A549 (cell line): ENCODE measurements at regions not wholly inside any gene's neighbourhood (a gene's known extent, or its start where the extent isn't known, plus 50 kb on each side); places are given as distances from the start of the nearest gene placed in this dataset.

Experiments
- ATAC-seq, 2 experiments: fragments of 200-7000 bp in 1 of 2; fragments of >200 bp in 1 of 2; cut with Nextera tagmentation in 1 of 2; cut with Tn5 transposase in 1 of 2; 3 replicates each; pipeline versions ENCODE4 v1.8.0 to v1.9.1; 2018 to 2020; ENCODE audit warnings: mild to moderate bottlenecking in 1 of 2, moderate library complexity in 1 of 2
- CTCF ChIA-PET: fragments of 300-600 bp; sonication (Branson Sonifier 250); formaldehyde crosslinking; extraction: SDS; loops from one replicate; lab custom pipeline; 2021; ENCODE audit warnings: antibody characterized with exemption, inconsistent platforms; lab: Yijun Ruan, JAX
- POLR2A ChIA-PET: fragments of 350-600 bp; formaldehyde crosslinking; extraction: SDS; loops from one replicate; lab custom pipeline; 2021; ENCODE audit warnings: antibody characterized with exemption, inconsistent platforms; lab: Yijun Ruan, JAX
- DNase-seq, 2 experiments: peaks; one replicate each; pipeline versions ENCODE4 v3.0.0 to v3.0.0-alpha.2; 2011 to 2016; ENCODE audit warnings: low read depth in 1 of 2, low spot score in 1 of 2
- FAIRE-seq: peaks from 2 replicates; lab custom pipeline; 2011; peaks lifted over from hg19 to GRCh38; lab: Jason Lieb, UNC
- H3K27ac ChIP-seq, 2 experiments: fragments of >200 bp; sonication (Bioruptor Twin); formaldehyde crosslinking; 3 replicates each; pipeline ENCODE4 v1.5.1; 2016 to 2017
- H3K4me1 ChIP-seq: fragments of >200 bp; sonication (Bioruptor Twin); formaldehyde crosslinking; 3 replicates; pipeline ENCODE4 v1.6.1; 2016
- H3K4me2 ChIP-seq: fragments of >200 bp; sonication (Bioruptor Twin); formaldehyde crosslinking; 3 replicates; pipeline ENCODE4 v1.6.1; 2016
- H3K4me3 ChIP-seq: fragments of >200 bp; sonication (Bioruptor Twin); formaldehyde crosslinking; 3 replicates; pipeline ENCODE4 v1.5.1; 2016
- H3K9me3 ChIP-seq: fragments of >200 bp; sonication (Bioruptor Twin); formaldehyde crosslinking; 3 replicates; pipeline ENCODE4 v1.6.1; 2016
- CHD2 ChIP-seq: fragments of 150-350 bp; IDR thresholded peaks from 2 replicates; pipeline ENCODE4 v1.6.1; 2014; ENCODE audit warnings: low read length; ENCODE audit not compliant: partially characterized antibody
- CHD4 ChIP-seq: fragments of 200-600 bp; sonication (generic); IDR thresholded peaks from 2 replicates; pipeline ENCODE4 v1.6.1; 2016; ENCODE audit warnings: antibody characterized with exemption, mild to moderate bottlenecking, borderline replicate concordance
- EHF ChIP-seq: fragments of 250-450 bp; sonication (Bioruptor Pico); IDR thresholded peaks from 2 replicates; pipeline ENCODE4 v1.5.0; 2020; ENCODE audit warnings: mild to moderate bottlenecking
- EHMT2 ChIP-seq: fragments of 200-600 bp; sonication (generic); IDR thresholded peaks from 2 replicates; pipeline ENCODE4 v1.6.1; 2016; ENCODE audit warnings: antibody characterized with exemption, low read depth, mild to moderate bottlenecking, moderate library complexity
- ESRRA ChIP-seq: fragments of 150-350 bp; IDR thresholded peaks from 2 replicates; pipeline ENCODE4 v1.6.1; 2014; ENCODE audit warnings: mild to moderate bottlenecking, low read length, borderline replicate concordance
- FOSL2 ChIP-seq, 2 experiments: fragments of 450-650 bp in 1 of 2; fragments of >200 bp in 1 of 2; sonication (Bioruptor Twin) in 1 of 2; formaldehyde crosslinking; IDR thresholded peaks; 2 replicates each; pipeline versions ENCODE4 v1.5.0 to v1.6.1; 2016 to 2020; ENCODE audit warnings: mild to moderate bottlenecking in 1 of 2, moderate library complexity in 1 of 2
- HOXA7 ChIP-seq: fragments of 250-450 bp; sonication (Bioruptor Pico); IDR thresholded peaks from 2 replicates; pipeline ENCODE4 v1.5.0; 2020; ENCODE audit warnings: mild to moderate bottlenecking, moderate library complexity
- HOXB13 ChIP-seq: fragments of 250-450 bp; sonication (Bioruptor Pico); IDR thresholded peaks from 2 replicates; pipeline ENCODE4 v1.5.0; 2020; ENCODE audit warnings: low read depth, mild to moderate bottlenecking, moderate library complexity
- JUN ChIP-seq, 2 experiments: fragments of >200 bp; sonication (Bioruptor Twin); formaldehyde crosslinking; IDR thresholded peaks; 2 replicates in 1 of 2; 3 replicates in 1 of 2; pipeline ENCODE4 v1.6.1; 2016 to 2017
- JUNB ChIP-seq: fragments of >200 bp; sonication (Bioruptor Twin); formaldehyde crosslinking; IDR thresholded peaks from 2 replicates; pipeline ENCODE4 v1.6.1; 2016
- KDM1A ChIP-seq: fragments of 200-600 bp; sonication (generic); IDR thresholded peaks from 2 replicates; pipeline ENCODE4 v1.6.1; 2016; ENCODE audit warnings: low read depth, mild to moderate bottlenecking
- KDM5A ChIP-seq: fragments of 200-600 bp; sonication (generic); IDR thresholded peaks from 2 replicates; pipeline ENCODE4 v1.6.1; 2016; ENCODE audit warnings: antibody characterized with exemption, mild to moderate bottlenecking
- MAFK ChIP-seq: fragments of 450-650 bp; IDR thresholded peaks from 2 replicates; pipeline ENCODE4 v1.6.1; 2014; ENCODE audit not compliant: partially characterized antibody
- MAZ ChIP-seq: fragments of 150-350 bp; IDR thresholded peaks from 2 replicates; pipeline ENCODE4 v1.6.1; 2014; ENCODE audit warnings: antibody characterized with exemption, low read depth, low read length, borderline replicate concordance
- NFE2L2 ChIP-seq: fragments of 150-350 bp; conservative IDR thresholded peaks from 2 replicates; pipeline ENCODE4 v1.6.1; 2014; ENCODE audit warnings: low read length
- NPAS2 ChIP-seq: fragments of 250-450 bp; sonication (Bioruptor Pico); IDR thresholded peaks from 2 replicates; pipeline ENCODE4 v1.8.0; 2022; ENCODE audit warnings: mild to moderate bottlenecking, moderate library complexity, borderline replicate concordance
- POLR2A ChIP-seq: IDR thresholded peaks from 2 replicates; pipeline ENCODE4 v1.6.1; 2012; ENCODE audit warnings: mild to moderate bottlenecking, low read length
- RARB ChIP-seq: fragments of 250-450 bp; sonication (Bioruptor Pico); IDR thresholded peaks from 2 replicates; pipeline ENCODE4 v1.8.0; 2021; ENCODE audit warnings: mild to moderate bottlenecking, moderate library complexity
- RCOR1 ChIP-seq: fragments of 150-350 bp; IDR thresholded peaks from 2 replicates; pipeline ENCODE4 v1.6.1; 2014; ENCODE audit warnings: antibody characterized with exemption, low read length, low read depth
- RFX5 ChIP-seq: fragments of 450-650 bp; IDR thresholded peaks from 2 replicates; pipeline ENCODE4 v1.7.1; 2014; ENCODE audit warnings: antibody characterized with exemption, mild to moderate bottlenecking, moderate library complexity
- SMC3 ChIP-seq: fragments of >200 bp; sonication (Bioruptor Twin); formaldehyde crosslinking; IDR thresholded peaks from 3 replicates; pipeline ENCODE4 v1.6.1; 2018; ENCODE audit warnings: inconsistent platforms
- WGBS: methylation state at CpG from one replicate; pipeline ENCODE4 v1.1.6; 2017; ENCODE audit errors: missing lambda C conversion rate; 5-methylcytosine and 5-hydroxymethylcytosine counted together
- TF ChIP-seq, protein P1 (sequence below): fragments of 450-650 bp; IDR thresholded peaks from 2 replicates; pipeline ENCODE4 v1.6.1; 2014; ENCODE audit warnings: antibody characterized with exemption
- TF ChIP-seq, protein P2 (sequence below): fragments of >200 bp; sonication (Bioruptor Twin); formaldehyde crosslinking; IDR thresholded peaks from 3 replicates; pipeline ENCODE4 v1.5.1; 2016
- TF ChIP-seq, protein P3 (sequence below): IDR thresholded peaks from 2 replicates; pipeline ENCODE4 v1.6.1; 2012
- TF ChIP-seq, protein P4 (sequence below): fragments of 250-450 bp; sonication (Bioruptor Pico); IDR thresholded peaks from 2 replicates; pipeline ENCODE4 v1.5.0; 2020; ENCODE audit warnings: low read depth, mild to moderate bottlenecking, moderate library complexity
- TF ChIP-seq, protein P5 (sequence below): IDR thresholded peaks from 2 replicates; pipeline ENCODE4 v1.6.1; 2012
- TF ChIP-seq, protein P6 (sequence below): fragments of 200-600 bp; sonication (generic); IDR thresholded peaks from 2 replicates; pipeline ENCODE4 v1.6.1; 2016; ENCODE audit warnings: antibody characterized with exemption, mild to moderate bottlenecking, moderate library complexity

DNA sequence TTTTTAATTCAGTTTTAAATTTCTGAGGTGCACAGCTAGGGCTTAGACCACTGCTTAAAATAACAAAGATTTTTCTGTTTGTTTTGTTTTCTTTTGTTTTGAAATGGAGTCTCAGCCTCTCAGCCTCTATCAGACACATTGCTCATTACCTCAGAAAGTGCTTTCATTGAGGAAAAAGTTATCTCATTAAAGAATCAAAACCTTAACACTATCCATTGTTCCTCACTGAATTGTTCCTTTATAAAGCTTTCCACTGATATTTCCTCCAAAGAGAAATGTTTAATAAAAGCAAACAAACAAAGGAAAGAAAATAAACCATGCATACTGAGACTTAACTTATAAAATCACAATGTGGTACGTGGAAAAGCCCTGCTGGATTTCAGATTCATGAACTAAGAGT, 63.8 kb downstream of the SIPA1L2 start:
- Histone ChIP-seq H3K27ac (no peak overlapping the region), H3K4me2 (no peak overlapping the region), H3K4me3 (no peak overlapping the region), H3K4me1 (peaks cover 15% of the 10 kb centered on the region; the same call in 2 of the 3 replicates), H3K9me3 (no peaks in the 10 kb centered on the region)
- DNase-seq, result no peak
- CTCF ChIA-PET, result no interaction called here
- no peak for ATAC-seq
- POLR2A ChIA-PET, result no interaction called here
- TF ChIP-seq CHD4, result no peak
- no peak for TF ChIP-seq JUN (IDR thresholded peaks at IDR 0.05)
- no peak for TF ChIP-seq HOXA7
- no peak for TF ChIP-seq KDM1A
- TF ChIP-seq NPAS2 (CRISPR knock-in tag), result no peak
- TF ChIP-seq, protein P1, sequence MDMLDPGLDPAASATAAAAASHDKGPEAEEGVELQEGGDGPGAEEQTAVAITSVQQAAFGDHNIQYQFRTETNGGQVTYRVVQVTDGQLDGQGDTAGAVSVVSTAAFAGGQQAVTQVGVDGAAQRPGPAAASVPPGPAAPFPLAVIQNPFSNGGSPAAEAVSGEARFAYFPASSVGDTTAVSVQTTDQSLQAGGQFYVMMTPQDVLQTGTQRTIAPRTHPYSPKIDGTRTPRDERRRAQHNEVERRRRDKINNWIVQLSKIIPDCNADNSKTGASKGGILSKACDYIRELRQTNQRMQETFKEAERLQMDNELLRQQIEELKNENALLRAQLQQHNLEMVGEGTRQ, result no peak
- no peak for TF ChIP-seq RCOR1
- TF ChIP-seq SMC3, result no peak
- no peak for TF ChIP-seq ESRRA
- no peak for TF ChIP-seq KDM5A
- no peak for TF ChIP-seq RFX5
- no peak for TF ChIP-seq MAFK
- no peak for TF ChIP-seq EHMT2
- TF ChIP-seq, protein P2, sequence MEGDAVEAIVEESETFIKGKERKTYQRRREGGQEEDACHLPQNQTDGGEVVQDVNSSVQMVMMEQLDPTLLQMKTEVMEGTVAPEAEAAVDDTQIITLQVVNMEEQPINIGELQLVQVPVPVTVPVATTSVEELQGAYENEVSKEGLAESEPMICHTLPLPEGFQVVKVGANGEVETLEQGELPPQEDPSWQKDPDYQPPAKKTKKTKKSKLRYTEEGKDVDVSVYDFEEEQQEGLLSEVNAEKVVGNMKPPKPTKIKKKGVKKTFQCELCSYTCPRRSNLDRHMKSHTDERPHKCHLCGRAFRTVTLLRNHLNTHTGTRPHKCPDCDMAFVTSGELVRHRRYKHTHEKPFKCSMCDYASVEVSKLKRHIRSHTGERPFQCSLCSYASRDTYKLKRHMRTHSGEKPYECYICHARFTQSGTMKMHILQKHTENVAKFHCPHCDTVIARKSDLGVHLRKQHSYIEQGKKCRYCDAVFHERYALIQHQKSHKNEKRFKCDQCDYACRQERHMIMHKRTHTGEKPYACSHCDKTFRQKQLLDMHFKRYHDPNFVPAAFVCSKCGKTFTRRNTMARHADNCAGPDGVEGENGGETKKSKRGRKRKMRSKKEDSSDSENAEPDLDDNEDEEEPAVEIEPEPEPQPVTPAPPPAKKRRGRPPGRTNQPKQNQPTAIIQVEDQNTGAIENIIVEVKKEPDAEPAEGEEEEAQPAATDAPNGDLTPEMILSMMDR, result no peak
- TF ChIP-seq, protein P3, sequence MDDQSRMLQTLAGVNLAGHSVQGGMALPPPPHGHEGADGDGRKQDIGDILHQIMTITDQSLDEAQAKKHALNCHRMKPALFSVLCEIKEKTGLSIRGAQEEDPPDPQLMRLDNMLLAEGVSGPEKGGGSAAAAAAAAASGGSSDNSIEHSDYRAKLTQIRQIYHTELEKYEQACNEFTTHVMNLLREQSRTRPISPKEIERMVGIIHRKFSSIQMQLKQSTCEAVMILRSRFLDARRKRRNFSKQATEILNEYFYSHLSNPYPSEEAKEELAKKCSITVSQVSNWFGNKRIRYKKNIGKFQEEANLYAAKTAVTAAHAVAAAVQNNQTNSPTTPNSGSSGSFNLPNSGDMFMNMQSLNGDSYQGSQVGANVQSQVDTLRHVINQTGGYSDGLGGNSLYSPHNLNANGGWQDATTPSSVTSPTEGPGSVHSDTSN, result no peak
- 86% methylated on average over 1 of the region's 1 CpG for WGBS
- FAIRE-seq, result no peak

DNA sequence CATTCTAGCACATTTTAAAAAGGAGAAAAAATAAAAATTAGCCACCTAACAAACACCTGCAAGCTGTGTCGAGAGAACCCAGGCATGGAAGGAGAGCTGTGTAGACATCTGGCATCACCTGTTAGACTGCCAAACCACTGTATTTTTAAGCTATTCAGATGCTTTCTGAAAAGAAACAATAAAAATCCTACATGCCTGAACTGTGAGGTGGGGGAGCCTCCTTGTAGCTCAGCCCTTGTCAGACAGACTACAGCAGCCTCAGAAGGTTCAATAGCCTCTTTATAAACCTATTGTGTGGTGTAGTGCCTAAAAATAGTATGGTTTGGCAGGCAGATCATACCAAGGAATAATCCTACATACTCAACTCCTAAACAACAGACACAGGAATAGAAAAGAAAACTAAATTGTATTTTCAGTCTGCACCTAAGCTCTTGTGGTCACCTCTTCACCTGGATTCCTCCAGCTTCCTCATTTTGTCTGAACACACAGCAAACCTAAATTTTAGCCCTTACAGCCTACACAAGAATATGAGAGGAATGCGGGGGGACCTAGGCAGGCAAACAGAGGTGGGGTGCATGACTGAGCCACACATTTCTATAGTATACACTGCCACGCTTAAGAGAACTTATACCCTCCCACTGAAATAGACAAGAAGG, 67.0 kb downstream of the SIPA1L2 start:
- no peak for FAIRE-seq
- H3K4me2 ChIP-seq, result no peak overlapping the region

More for the DNA sequence above, 67.0 kb downstream of the SIPA1L2 start:
- ATAC-seq (no peak), DNase-seq (no peak)
- TF ChIP-seq, protein P4, sequence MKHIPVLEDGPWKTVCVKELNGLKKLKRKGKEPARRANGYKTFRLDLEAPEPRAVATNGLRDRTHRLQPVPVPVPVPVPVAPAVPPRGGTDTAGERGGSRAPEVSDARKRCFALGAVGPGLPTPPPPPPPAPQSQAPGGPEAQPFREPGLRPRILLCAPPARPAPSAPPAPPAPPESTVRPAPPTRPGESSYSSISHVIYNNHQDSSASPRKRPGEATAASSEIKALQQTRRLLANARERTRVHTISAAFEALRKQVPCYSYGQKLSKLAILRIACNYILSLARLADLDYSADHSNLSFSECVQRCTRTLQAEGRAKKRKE (CRISPR knock-in tag), result no peak
- TF ChIP-seq, protein P1, result no peak
- TF ChIP-seq FOSL2 (IDR thresholded peaks at IDR 0.05) (no peak), FOSL2 (CRISPR knock-in tag; IDR thresholded peaks at IDR 0.05) (no peak), RARB (no peak), POLR2A (no peak), CHD2 (no peak), NFE2L2 (no peak), EHF (CRISPR knock-in tag) (no peak), HOXB13 (CRISPR knock-in tag) (no peak), MAZ (no peak), JUN (IDR thresholded peaks at IDR 0.05) (no peak), JUNB (no peak)
- TF ChIP-seq, protein P5, sequence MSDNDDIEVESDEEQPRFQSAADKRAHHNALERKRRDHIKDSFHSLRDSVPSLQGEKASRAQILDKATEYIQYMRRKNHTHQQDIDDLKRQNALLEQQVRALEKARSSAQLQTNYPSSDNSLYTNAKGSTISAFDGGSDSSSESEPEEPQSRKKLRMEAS, result no peak
- TF ChIP-seq, protein P6, sequence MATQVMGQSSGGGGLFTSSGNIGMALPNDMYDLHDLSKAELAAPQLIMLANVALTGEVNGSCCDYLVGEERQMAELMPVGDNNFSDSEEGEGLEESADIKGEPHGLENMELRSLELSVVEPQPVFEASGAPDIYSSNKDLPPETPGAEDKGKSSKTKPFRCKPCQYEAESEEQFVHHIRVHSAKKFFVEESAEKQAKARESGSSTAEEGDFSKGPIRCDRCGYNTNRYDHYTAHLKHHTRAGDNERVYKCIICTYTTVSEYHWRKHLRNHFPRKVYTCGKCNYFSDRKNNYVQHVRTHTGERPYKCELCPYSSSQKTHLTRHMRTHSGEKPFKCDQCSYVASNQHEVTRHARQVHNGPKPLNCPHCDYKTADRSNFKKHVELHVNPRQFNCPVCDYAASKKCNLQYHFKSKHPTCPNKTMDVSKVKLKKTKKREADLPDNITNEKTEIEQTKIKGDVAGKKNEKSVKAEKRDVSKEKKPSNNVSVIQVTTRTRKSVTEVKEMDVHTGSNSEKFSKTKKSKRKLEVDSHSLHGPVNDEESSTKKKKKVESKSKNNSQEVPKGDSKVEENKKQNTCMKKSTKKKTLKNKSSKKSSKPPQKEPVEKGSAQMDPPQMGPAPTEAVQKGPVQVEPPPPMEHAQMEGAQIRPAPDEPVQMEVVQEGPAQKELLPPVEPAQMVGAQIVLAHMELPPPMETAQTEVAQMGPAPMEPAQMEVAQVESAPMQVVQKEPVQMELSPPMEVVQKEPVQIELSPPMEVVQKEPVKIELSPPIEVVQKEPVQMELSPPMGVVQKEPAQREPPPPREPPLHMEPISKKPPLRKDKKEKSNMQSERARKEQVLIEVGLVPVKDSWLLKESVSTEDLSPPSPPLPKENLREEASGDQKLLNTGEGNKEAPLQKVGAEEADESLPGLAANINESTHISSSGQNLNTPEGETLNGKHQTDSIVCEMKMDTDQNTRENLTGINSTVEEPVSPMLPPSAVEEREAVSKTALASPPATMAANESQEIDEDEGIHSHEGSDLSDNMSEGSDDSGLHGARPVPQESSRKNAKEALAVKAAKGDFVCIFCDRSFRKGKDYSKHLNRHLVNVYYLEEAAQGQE, result no peak
- WGBS, result 90% methylated on average over 3 of the region's 3 CpGs
- no peaks in the 10 kb centered on the region for H3K9me3 ChIP-seq
- peaks cover 11% of the 10 kb centered on the region; the same call in 2 of the 3 replicates for H3K4me1 ChIP-seq
- H3K27ac ChIP-seq, result no peak overlapping the region
- ChIA-PET POLR2A (no interaction called here), CTCF (interaction anchor here (0.9 to 1.1 kb wide), 2 partner anchors 10 to 64 kb away, joined by 3 read pairs; no protein-coding TSS in a partner anchor)
- no peak overlapping the region for H3K4me3 ChIP-seq
